GM13977 (cell line): ENCODE measurements at regions not wholly inside any gene's neighbourhood (a gene's known extent, or its start where the extent isn't known, plus 50 kb on each side); places are given as distances from the start of the nearest gene placed in this dataset.

Experiments
- DNase-seq: peaks from one replicate; pipeline ENCODE4 v3.0.0; 2012; ENCODE audit warnings: low spot score
- in situ Hi-C: fragments of 300-500 bp; cut with MboI; formaldehyde crosslinking; loops from one replicate; pipeline ENCODE4 v1.12.0; 2022; ENCODE audit warnings: low sequenced_read_pairs, low pct_unique_long_range_greater_than_20kb, mixed read lengths, inconsistent platforms; ENCODE audit not compliant: unreplicated experiment
- TF ChIP-seq, protein P1 (sequence below): IDR thresholded peaks from 2 replicates; pipeline ENCODE4 v1.5.1; 2012; ENCODE audit warnings: mild to moderate bottlenecking, control low read depth; ENCODE audit not compliant: insufficient read depth; ENCODE audit errors: extremely low read depth, missing control alignments

DNA sequence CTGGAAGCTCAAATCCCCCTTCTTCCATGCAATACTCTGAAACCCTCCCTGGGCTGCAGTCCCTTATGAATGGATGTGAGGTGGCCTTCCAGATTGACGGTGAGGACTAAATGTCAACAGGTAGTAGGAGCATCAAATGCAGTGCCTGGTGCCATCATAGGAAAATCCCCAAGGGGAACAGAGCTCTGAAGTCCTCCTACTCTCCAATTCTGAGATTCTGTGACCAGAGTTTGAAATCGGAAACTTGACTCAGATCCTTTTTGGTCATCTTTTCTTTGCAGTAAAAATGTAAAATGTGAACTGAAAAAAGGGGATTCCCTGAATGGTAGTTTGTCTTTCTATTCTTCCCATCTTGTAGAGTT lies 68.8 kb upstream of the TJP1 start:
- in situ Hi-C loops, result no loop called here

DNA sequence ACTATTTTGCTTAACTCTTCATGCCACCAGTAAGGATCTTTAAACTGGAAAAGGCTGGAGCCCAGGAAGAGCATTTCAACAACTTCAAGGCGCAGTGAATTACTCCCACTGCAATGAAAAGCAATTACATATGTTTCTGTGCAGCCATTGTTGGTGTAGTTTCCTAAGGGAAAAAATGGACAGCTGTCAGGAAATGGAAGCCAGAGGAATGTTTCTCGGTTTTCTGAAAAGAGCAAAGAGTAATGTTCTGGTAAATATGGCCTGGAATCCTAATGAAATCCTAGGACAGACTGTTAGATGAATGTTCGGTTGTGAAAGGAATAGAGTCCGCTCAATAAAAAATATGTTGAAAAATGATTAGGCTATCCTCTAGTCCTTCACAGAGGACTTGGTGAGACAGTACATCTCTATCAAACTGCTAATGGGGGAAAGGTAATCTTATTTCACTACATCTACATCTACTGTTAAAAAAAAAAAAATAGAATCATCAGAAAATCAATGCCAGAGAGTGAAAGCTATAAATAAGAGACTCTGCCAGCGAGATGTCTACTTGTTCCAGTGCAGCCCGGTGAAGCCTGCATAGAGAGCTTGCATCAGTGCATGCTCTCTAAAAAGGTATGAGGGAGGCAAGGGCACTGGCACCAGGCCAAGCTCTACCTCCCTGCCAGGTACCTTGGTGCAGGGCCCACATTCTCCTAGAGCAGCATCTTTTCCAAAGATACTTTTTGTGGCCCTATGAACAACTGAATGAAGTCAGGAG lies 68.2 kb upstream of the TJP1 start:
- TF ChIP-seq, protein P1, sequence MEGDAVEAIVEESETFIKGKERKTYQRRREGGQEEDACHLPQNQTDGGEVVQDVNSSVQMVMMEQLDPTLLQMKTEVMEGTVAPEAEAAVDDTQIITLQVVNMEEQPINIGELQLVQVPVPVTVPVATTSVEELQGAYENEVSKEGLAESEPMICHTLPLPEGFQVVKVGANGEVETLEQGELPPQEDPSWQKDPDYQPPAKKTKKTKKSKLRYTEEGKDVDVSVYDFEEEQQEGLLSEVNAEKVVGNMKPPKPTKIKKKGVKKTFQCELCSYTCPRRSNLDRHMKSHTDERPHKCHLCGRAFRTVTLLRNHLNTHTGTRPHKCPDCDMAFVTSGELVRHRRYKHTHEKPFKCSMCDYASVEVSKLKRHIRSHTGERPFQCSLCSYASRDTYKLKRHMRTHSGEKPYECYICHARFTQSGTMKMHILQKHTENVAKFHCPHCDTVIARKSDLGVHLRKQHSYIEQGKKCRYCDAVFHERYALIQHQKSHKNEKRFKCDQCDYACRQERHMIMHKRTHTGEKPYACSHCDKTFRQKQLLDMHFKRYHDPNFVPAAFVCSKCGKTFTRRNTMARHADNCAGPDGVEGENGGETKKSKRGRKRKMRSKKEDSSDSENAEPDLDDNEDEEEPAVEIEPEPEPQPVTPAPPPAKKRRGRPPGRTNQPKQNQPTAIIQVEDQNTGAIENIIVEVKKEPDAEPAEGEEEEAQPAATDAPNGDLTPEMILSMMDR, result no peak
- no peak for DNase-seq
- in situ Hi-C loops, result no loop called here

More for the DNA sequence above, 68.8 kb upstream of the TJP1 start:
- no peak for DNase-seq
- TF ChIP-seq, protein P1, result no peak

DNA sequence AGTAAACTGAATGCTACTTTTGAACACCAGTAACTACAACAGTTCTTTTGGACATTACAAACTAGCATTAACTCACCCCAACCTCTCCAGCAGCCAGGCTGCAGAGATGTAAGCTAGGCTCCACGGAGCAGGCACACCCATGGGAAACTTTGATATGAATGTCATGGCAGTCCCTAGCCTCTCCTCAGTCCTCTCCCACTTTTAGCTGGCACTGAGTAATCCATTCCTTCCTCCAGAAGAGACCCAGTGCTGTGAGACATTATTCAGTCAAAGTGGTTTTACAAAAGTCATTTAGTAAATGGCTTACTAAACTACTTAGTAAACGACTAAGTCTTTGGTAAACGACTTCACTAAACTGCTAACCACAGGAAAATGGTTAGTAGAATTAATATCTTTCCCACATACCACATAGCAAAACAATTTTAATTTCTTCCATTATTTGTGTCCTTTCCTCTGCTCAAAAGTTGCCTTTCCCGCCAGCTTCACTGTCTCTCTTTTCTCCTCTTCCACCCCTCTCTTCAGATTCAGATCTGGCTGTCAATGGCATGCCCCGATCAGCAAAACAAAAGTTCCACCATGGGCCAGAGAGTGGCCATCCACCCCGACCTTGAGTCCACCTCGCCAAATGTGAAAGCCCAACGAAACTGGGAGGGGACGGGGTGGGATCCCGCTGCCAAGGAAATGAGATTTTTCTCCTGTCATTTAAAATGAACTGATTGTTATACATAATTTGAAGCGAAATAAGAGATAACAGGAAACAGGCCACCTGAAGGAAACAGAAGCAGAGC lies 67.5 kb upstream of the TJP1 start:
- in situ Hi-C loops, result no loop called here
- TF ChIP-seq, protein P1, result no peak
- no peak for DNase-seq

DNA sequence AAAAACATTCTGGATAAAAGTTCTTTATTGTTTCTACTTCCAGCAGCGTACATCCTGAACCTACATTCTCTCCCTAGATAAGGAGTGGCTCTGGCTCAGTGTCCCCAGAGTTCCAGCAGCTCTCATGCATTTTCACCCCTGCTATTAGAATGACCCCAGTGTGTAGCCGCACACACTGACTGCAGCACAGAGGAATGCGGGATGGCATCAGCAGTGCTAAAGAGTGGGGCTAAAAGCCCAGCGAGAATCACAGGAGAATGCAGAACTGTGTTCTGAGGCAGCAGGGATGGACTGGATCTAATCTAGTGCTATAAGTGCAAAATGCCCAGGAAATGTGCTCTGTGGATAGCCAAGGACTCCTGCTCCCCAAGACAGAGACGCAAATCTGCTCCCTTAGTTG lies 66.4 kb upstream of the TJP1 start:
- no peak for DNase-seq
- TF ChIP-seq, protein P1, result no peak
- in situ Hi-C loops, result no loop called here

DNA sequence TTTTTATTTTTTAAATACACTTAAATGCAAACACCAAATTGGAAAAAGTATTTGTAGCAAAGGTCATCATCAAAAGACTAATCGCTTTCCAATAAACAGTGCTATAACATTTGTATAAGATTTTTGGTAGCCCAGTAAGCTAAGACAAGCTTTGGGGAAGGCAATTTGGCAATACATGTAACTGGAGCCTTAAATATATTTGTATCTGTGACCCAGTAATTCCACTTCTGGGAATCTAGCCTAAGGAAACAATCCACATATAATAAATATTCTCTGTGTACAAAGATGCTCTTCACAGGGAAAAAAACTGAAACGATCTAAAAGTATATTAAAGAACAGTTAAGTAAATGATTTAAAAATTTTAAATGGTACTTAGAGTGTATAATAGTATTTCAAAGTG lies 65.5 kb upstream of the TJP1 start:
- TF ChIP-seq, protein P1, result no peak
- in situ Hi-C loops, result no loop called here
- DNase-seq, result no peak

DNA sequence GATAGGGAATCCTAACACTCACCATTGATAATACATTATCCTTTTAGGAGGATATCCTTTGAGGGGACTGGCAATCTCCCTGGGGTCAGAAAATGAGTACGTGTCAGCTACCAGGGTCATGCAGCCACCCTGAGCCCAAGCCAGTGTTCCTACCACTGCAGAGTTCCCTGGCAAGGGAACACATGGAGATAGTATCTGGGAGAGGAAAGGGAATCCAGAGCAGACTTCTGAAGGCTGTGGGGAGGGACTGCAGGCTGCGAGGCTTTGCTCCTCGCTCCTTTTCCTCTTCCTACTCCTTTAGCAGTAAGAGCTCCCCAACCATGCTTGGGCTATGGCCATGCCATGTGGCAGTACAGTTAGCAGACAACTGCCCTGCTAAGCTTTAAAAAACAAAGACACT lies 62.9 kb upstream of the TJP1 start:
- DNase-seq, result no peak
- TF ChIP-seq, protein P1, result no peak
- in situ Hi-C loops, result no loop called here
